IPS-15b (cell line): ENCODE measurements at regions not wholly inside any gene's neighbourhood (a gene's known extent, or its start where the extent isn't known, plus 50 kb on each side); places are given as distances from the start of the nearest gene placed in this dataset.
"Not testable (repeated sequence)": the region's sequence is repeated elsewhere in the genome, so short reads cannot be mapped to it uniquely, and the experiment has no call there.

Source experiments
- H3K27me3 ChIP-seq: one replicate; pipeline ENCODE4 v1.6.1; 2013; ENCODE audit warnings: low read length; ENCODE audit not compliant: control insufficient read depth, insufficient read depth
- H3K36me3 ChIP-seq: one replicate; pipeline ENCODE4 v1.6.1; 2013; ENCODE audit warnings: low read length; ENCODE audit not compliant: control insufficient read depth, insufficient read depth
- H3K4me1 ChIP-seq: one replicate; pipeline ENCODE4 v1.6.1; 2013; ENCODE audit warnings: mild to moderate bottlenecking, low read length; ENCODE audit not compliant: control insufficient read depth, insufficient read depth
- H3K4me3 ChIP-seq: one replicate; pipeline ENCODE4 v1.5.1; 2013; ENCODE audit warnings: low read depth, low read length
- H3K9ac ChIP-seq: one replicate; pipeline ENCODE4 v1.6.1; 2013; ENCODE audit warnings: low read depth, mild to moderate bottlenecking, low read length
- H3K9me3 ChIP-seq: one replicate; pipeline ENCODE4 v1.6.1; 2013; ENCODE audit warnings: mild to moderate bottlenecking, low read length; ENCODE audit not compliant: control insufficient read depth, insufficient read depth

DNA sequence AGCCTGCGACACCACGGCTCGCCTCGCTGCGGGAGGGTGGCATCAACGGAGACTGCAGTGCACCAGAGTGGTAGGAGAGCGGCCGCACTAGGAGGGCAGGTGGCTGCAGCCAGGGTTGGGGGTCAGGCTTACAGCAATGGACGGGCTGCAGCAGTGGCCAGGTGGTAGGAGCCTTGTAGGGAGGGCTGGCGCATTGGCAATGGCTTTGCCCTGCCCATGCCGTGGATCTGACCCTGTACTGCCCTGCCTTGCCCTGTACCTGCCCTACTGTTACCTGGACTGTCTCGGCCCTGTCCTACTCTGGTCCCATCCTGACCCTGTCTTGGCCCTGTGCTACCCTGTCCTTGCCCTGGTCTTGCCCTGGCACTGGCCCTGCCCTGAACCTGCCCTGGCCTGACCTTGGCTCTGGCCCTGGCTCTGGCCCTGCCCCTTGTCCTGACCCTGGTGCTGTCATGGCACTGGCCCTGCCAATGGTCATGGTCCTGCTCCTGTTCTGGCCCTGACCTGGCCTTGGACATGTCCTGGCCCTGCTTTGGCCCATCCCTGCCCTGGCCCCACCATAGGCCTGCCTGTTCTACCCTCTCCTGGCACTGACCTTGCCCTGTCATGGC is 240.0 kb downstream of the GOLGA6L6 start:
- not testable (repeated sequence) for H3K9me3 ChIP-seq, H3K9ac ChIP-seq, H3K4me1 ChIP-seq, H3K27me3 ChIP-seq, H3K36me3 ChIP-seq, H3K4me3 ChIP-seq

DNA sequence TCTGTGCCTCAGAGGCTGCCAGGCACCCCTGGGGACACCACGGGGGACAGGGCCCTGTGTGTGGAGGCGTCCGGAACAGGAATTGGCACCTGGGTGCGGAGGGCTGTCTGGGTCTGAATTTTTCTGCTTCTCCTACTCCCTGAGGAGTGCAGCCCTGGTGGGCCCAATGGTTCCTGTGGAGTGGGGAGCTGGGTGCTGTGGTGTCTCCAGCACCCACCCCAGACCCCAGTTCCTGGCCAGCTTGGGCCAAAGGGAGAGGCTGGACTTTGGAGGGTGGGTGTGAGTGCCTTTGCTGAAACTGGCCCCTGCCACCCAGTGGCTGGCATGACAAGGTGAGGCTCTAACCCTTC is 240.6 kb downstream of the GOLGA6L6 start:
- H3K4me1 ChIP-seq, H3K36me3 ChIP-seq, H3K9ac ChIP-seq, H3K4me3 ChIP-seq, H3K27me3 ChIP-seq, H3K9me3 ChIP-seq: not testable (repeated sequence)

- H3K4me1 ChIP-seq, H3K4me3 ChIP-seq, H3K9me3 ChIP-seq, H3K9ac ChIP-seq, H3K27me3 ChIP-seq, H3K36me3 ChIP-seq: not testable (repeated sequence)
Measured at GRCh38 chr15:20300351-20301040, 241.1 kb downstream of the GOLGA6L6 start.

DNA sequence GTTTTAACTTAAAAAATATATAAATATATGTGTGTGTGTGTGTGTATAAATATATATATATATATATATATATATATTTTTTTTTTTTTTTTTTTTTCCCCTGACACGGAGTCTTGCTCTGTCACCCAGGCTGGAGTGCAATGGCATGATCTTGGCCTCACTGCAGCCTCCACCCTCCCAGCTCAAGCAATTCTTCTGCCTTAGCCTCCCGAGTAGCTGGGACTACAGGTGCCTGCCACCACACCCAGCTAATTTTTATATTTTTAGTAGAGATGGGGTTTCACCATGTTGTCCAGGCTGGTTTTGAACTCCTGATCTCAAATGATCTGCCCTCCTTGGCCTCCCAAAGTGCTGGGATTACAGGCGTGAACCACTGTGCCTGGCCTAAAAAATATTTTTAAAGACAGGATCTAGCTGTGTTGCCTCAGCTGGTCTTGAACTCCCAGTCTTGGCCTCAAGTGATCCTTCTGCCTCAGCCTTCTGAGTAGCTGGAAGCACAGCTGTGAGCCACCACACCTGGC is 243.9 kb downstream of the GOLGA6L6 start:
- not testable (repeated sequence) for H3K27me3 ChIP-seq, H3K9ac ChIP-seq, H3K4me1 ChIP-seq

GRCh38 chr15:20296261-20296660 is 245.3 kb downstream of the GOLGA6L6 start:
- H3K36me3 ChIP-seq, H3K27me3 ChIP-seq, H3K9ac ChIP-seq, H3K4me3 ChIP-seq, H3K4me1 ChIP-seq, H3K9me3 ChIP-seq: not testable (repeated sequence)

More for the DNA sequence above, 243.9 kb downstream of the GOLGA6L6 start:
- not testable (repeated sequence) for H3K4me3 ChIP-seq, H3K36me3 ChIP-seq, H3K9me3 ChIP-seq

DNA sequence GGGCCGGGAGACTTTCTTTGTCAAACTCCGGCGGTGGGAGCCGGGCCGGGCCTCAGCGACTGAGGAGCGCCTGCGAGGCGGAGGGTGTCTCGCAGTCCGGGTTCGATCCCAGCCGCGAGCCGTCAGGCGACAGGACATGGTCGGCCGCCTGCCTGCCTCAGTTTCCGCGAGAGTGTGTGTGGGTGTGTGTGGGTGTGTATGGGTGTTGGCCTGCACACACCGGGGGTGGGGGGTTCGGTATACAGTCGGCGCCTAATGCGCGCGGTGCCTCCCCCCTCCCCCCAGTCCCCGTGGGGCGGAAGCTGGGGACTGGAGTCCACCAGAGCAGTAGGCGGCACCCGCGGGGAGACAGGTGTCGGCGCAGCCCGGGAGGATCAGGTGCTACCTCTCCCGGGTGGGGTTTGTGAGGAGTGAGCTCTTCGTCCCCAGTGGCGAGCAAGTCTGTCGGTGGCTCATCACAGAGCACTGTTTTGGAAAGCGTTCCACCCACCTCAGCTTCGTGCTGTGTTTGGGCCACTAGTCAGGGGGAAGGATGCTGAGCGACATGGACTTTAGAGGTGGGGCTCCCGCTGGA is 246.3 kb downstream of the GOLGA6L6 start:
- Histone ChIP-seq H3K9me3 (no peaks in the 10 kb centered on the region), H3K9ac (no peak overlapping the region)

DNA sequence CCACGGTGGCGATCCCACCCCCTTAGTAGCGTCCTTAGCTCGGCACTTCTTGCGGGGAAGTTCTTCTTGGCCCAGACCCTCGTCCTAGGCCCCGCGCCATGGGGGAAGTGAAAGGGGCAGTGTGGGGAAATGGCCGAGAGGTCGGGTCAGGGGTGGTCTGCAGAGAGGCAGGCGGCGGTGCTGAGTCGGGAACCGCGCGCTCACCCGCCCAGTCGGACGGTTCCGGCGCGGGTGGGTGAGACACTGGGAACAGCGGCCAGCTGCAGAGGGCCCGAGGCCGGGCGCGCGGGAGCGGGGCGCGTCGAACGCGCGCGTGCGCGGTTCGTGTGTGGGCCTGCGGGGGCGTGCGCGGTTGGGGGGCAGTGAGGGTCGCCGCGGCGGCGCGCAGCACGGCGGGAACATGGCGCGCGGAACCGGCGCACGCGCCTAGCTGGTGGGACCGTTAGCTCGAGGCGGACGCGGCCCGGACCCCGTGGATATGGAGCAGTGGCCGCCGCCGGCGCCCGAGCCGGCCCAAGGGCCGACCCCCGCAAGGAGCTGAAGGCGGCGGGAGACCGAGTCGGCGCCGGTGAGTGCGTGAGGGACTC is 246.9 kb downstream of the GOLGA6L6 start:
- no peak overlapping the region for H3K4me3 ChIP-seq
- H3K9me3 ChIP-seq: no peaks in the 10 kb centered on the region
- no peaks in the 10 kb centered on the region for H3K4me1 ChIP-seq
- H3K36me3 ChIP-seq: no peaks in the 10 kb centered on the region
- H3K9ac ChIP-seq: no peak overlapping the region
- no peaks in the 10 kb centered on the region for H3K27me3 ChIP-seq

More for the DNA sequence above, 246.3 kb downstream of the GOLGA6L6 start:
- Histone ChIP-seq H3K27me3 (no peaks in the 10 kb centered on the region), H3K36me3 (no peaks in the 10 kb centered on the region), H3K4me3 (no peak overlapping the region), H3K4me1 (no peaks in the 10 kb centered on the region)

GRCh38 chr15:20292422-20293005 is 249.1 kb downstream of the GOLGA6L6 start:
- not testable (repeated sequence) for H3K4me1 ChIP-seq, H3K9ac ChIP-seq, H3K27me3 ChIP-seq, H3K36me3 ChIP-seq, H3K4me3 ChIP-seq
- H3K9me3 ChIP-seq: peaks cover 12% of the 10 kb centered on the region

GRCh38 chr15:20291616-20292015 is 250.0 kb downstream of the GOLGA6L6 start:
- not testable (repeated sequence) for H3K27me3 ChIP-seq, H3K4me3 ChIP-seq, H3K4me1 ChIP-seq, H3K36me3 ChIP-seq, H3K9ac ChIP-seq
- peaks cover 12% of the 10 kb centered on the region for H3K9me3 ChIP-seq

DNA sequence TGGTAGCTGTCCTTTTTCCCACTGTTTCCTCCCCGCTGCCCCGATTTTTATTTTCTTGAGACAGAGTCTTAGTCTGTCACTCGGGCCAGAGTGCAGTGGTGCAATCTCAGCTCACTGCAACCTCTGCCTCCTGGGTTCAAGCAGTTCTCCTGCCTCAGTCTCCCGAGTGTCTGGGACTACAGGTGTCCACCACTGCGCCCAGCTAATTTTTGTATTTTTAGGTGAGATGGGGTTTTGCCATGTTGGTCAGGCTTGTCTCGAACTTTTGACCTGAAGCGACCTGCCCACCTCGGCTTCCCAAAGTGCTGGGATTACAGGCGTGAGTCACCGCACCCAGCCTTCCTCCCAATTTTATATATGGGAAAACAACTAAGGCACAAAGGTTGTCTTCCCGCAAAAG is 251.0 kb downstream of the GOLGA6L6 start:
- not testable (repeated sequence) for H3K9ac ChIP-seq, H3K4me1 ChIP-seq, H3K36me3 ChIP-seq, H3K27me3 ChIP-seq, H3K4me3 ChIP-seq
- peaks cover 12% of the 10 kb centered on the region for H3K9me3 ChIP-seq

DNA sequence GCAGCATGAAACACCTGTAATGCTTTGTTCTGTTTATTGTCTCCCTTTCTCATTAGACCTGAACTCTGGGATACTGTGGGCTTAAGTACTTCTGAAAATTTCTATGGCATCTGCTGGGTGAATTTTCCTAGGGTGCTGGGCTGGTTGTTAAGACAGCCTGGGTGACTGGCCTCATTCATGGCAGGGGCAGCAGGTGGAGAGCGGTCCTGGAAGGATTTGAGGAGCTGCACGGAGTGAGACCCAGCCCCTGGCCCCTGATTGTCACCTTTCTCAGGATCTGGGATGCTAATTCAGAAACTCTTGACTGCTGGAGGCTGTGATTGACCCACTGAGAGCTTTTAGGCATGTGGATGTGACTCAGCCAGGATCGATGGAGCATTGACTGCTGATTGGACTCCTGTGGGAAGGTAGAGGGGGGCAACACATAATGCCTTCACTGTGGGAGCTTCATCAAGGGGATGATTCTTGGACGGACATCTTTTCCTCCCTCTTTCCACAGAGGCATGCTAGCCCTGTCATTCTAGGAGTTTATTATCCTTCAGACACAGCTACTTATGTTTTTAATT is 252.0 kb downstream of the GOLGA6L6 start:
- H3K4me3 ChIP-seq, H3K4me1 ChIP-seq, H3K9ac ChIP-seq, H3K36me3 ChIP-seq, H3K27me3 ChIP-seq: not testable (repeated sequence)
- H3K9me3 ChIP-seq: peaks cover 15% of the 10 kb centered on the region
